ENCODE measurements at regions not wholly inside any gene's neighbourhood (a gene's known extent, or its start where the extent isn't known, plus 50 kb on each side); places are given as distances from the start of the nearest gene placed in this dataset.

- TF ChIP-seq, protein P1, sequence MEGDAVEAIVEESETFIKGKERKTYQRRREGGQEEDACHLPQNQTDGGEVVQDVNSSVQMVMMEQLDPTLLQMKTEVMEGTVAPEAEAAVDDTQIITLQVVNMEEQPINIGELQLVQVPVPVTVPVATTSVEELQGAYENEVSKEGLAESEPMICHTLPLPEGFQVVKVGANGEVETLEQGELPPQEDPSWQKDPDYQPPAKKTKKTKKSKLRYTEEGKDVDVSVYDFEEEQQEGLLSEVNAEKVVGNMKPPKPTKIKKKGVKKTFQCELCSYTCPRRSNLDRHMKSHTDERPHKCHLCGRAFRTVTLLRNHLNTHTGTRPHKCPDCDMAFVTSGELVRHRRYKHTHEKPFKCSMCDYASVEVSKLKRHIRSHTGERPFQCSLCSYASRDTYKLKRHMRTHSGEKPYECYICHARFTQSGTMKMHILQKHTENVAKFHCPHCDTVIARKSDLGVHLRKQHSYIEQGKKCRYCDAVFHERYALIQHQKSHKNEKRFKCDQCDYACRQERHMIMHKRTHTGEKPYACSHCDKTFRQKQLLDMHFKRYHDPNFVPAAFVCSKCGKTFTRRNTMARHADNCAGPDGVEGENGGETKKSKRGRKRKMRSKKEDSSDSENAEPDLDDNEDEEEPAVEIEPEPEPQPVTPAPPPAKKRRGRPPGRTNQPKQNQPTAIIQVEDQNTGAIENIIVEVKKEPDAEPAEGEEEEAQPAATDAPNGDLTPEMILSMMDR (conservative IDR thresholded peaks at IDR 0.05): no peak
- TF ChIP-seq EZH2 (IDR thresholded peaks at IDR 0.05; ENCODE audit: low read depth): no peak
Observed at GRCh38 chr7:155230169-155230593, 67.5 kb upstream of the INSIG1 start.
